ENCODE measurements at regions not wholly inside any gene's neighbourhood (a gene's known extent, or its start where the extent isn't known, plus 50 kb on each side); places are given as distances from the start of the nearest gene placed in this dataset.

DNA sequence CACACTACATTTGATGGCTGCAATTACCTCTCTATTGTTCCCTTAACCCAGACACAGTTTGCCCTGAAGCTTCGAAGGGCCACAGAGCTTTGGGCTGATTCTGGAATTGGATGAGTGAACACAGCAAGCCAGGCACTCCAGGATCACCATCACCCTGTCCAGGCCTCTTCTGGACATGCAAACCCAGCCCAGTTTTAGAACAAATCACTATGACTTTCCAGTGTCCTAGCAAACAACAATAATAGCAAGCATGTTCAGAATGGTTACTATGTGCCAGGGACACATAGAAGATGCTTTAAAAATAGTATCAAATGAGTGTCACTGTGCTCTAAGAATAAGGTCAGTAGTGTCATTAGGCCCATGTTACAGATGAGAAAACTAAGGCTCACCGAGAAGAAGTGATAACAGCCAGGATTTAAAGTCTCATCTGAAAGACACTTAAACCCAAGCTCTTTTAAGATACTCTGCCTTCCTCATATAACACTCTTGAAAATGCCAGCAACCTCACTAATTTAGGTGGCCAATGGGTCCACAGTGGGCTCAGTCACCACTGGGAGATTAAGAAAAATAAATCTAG is 191.7 kb upstream of the STK17B start:
- DNase-seq (no peak), FAIRE-seq (no peak)
- TF ChIP-seq, protein P1, sequence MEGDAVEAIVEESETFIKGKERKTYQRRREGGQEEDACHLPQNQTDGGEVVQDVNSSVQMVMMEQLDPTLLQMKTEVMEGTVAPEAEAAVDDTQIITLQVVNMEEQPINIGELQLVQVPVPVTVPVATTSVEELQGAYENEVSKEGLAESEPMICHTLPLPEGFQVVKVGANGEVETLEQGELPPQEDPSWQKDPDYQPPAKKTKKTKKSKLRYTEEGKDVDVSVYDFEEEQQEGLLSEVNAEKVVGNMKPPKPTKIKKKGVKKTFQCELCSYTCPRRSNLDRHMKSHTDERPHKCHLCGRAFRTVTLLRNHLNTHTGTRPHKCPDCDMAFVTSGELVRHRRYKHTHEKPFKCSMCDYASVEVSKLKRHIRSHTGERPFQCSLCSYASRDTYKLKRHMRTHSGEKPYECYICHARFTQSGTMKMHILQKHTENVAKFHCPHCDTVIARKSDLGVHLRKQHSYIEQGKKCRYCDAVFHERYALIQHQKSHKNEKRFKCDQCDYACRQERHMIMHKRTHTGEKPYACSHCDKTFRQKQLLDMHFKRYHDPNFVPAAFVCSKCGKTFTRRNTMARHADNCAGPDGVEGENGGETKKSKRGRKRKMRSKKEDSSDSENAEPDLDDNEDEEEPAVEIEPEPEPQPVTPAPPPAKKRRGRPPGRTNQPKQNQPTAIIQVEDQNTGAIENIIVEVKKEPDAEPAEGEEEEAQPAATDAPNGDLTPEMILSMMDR (IDR thresholded peaks at IDR 0.05; ENCODE audit: borderline replicate concordance, extremely low read depth, insufficient read depth), result no peak
- Histone ChIP-seq H3K27me3 (ENCODE audit: control insufficient read depth, insufficient read depth, low read length) (no peaks in the 10 kb centered on the region), H3K9ac (ENCODE audit: low read length in 3 of 3) (no peak overlapping the region), H3K9me3 (ENCODE audit: control insufficient read depth in 2 of 3, insufficient read depth in 1 of 3, low read length in 3 of 3) (no peaks in the 10 kb centered on the region), H3K27ac (ENCODE audit: low read depth in 2 of 2, low read length in 2 of 2) (no peak overlapping the region), H3K4me3 (ENCODE audit: low read length in 3 of 3) (no peak overlapping the region), H3K4me1 (ENCODE audit: control insufficient read depth in 2 of 3, insufficient read depth in 2 of 3, low read depth in 1 of 3, low read length in 3 of 3) (no peaks in the 10 kb centered on the region), H3K36me3 (ENCODE audit: control insufficient read depth in 2 of 3, insufficient read depth in 3 of 3, low read length in 3 of 3) (no peaks in the 10 kb centered on the region)
- intact Hi-C loops (cut with DNase I), result no loop called here

DNA sequence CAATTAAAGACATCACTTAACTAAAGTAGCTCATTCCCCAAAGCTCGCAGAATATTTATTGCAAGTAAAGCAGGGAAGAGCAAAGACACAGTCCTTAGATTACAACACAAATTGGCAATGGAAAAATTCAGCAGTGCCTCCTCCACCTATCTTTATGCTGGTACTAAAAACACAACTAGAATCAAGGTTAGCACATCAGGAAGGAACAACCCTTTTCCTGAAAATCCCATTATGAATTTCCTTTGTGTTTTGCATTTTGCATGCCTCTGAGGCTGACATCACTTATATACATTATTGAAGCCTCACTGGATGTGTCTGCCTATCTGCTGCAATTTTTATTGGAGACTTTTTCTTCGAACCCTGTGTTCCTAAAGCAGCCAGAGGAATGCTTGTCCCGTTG is 193.8 kb upstream of the STK17B start:
- intact Hi-C loops (cut with DNase I), result no loop called here
- no peaks in the 10 kb centered on the region for H3K36me3 ChIP-seq (ENCODE audit: control insufficient read depth in 2 of 3, insufficient read depth in 3 of 3, low read length in 3 of 3)
- H3K27me3 ChIP-seq (ENCODE audit: control insufficient read depth, insufficient read depth, low read length), result no peaks in the 10 kb centered on the region
- no peak overlapping the region for H3K27ac ChIP-seq (ENCODE audit: low read depth in 2 of 2, low read length in 2 of 2)
- TF ChIP-seq, protein P1 (IDR thresholded peaks at IDR 0.05; ENCODE audit: borderline replicate concordance, extremely low read depth, insufficient read depth), result no peak
- peaks cover 0 to 4% (median 0%) of the 10 kb centered on the region in 3 donors for H3K9me3 ChIP-seq (ENCODE audit: control insufficient read depth in 2 of 3, insufficient read depth in 1 of 3, low read length in 3 of 3)
- H3K4me1 ChIP-seq (ENCODE audit: control insufficient read depth in 2 of 3, insufficient read depth in 2 of 3, low read depth in 1 of 3, low read length in 3 of 3), result no peaks in the 10 kb centered on the region
- FAIRE-seq (no peak), DNase-seq (peak in 1 of 5 donors; percentile 3)
- no peak overlapping the region for H3K9ac ChIP-seq (ENCODE audit: low read length in 3 of 3)
- no peak overlapping the region for H3K4me3 ChIP-seq (ENCODE audit: low read length in 3 of 3)

DNA sequence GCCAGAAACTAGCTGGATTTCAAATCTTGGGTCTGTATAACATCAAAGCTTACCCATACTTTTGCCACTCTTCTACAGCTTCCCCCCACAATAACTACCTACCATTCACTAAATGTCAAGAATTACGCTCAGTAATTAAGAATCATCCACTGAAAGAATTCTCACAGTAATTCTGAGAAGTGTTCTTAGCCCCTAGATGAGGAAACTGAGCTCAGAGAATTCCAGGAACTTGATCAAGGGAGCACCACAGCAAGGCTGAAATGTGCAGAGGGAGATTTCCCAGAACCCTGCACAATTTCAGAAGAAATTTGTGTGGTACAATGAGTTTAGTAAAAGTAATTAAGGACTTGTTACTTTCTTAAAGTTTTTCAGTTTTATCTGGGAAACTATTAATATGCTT is 194.5 kb upstream of the STK17B start:
- H3K9me3 ChIP-seq (ENCODE audit: control insufficient read depth in 2 of 3, insufficient read depth in 1 of 3, low read length in 3 of 3), result peaks cover 0 to 4% (median 0%) of the 10 kb centered on the region in 3 donors
- TF ChIP-seq, protein P1 (IDR thresholded peaks at IDR 0.05; ENCODE audit: borderline replicate concordance, extremely low read depth, insufficient read depth), result no peak
- no peak for FAIRE-seq
- H3K4me3 ChIP-seq (ENCODE audit: low read length in 3 of 3), result no peak overlapping the region
- no peaks in the 10 kb centered on the region for H3K36me3 ChIP-seq (ENCODE audit: control insufficient read depth in 2 of 3, insufficient read depth in 3 of 3, low read length in 3 of 3)
- H3K27me3 ChIP-seq (ENCODE audit: control insufficient read depth, insufficient read depth, low read length), result no peaks in the 10 kb centered on the region
- H3K4me1 ChIP-seq (ENCODE audit: control insufficient read depth in 2 of 3, insufficient read depth in 2 of 3, low read depth in 1 of 3, low read length in 3 of 3), result no peaks in the 10 kb centered on the region
- H3K27ac ChIP-seq (ENCODE audit: low read depth in 2 of 2, low read length in 2 of 2), result no peak overlapping the region
- intact Hi-C loops (cut with DNase I), result no loop called here
- no peak overlapping the region for H3K9ac ChIP-seq (ENCODE audit: low read length in 3 of 3)
- no peak for DNase-seq

DNA sequence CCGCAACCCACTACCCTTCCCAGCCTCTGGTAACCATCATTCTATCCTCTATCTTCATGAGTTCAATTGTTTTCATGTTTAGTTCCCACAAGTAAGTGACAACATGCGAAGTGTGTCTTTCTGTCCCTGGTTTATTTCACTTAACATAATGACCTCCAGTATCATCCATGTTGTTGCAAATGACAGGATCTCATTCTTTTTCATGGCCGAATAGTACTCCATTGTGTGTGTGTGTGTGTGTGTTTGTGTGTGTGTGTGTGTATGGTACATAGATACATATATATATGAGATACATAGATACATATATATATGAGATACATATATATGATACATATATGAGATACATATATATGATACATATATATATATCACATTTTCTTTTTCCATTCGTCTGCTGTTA is 196.3 kb upstream of the STK17B start:
- no peak for FAIRE-seq

More for the DNA sequence above, 196.3 kb upstream of the STK17B start:
- no peak overlapping the region for H3K9ac ChIP-seq (ENCODE audit: low read length in 3 of 3)
- TF ChIP-seq, protein P1 (IDR thresholded peaks at IDR 0.05; ENCODE audit: borderline replicate concordance, extremely low read depth, insufficient read depth), result no peak
- no peaks in the 10 kb centered on the region for H3K4me1 ChIP-seq (ENCODE audit: control insufficient read depth in 2 of 3, insufficient read depth in 2 of 3, low read depth in 1 of 3, low read length in 3 of 3)
- H3K27me3 ChIP-seq (ENCODE audit: control insufficient read depth, insufficient read depth, low read length), result no peaks in the 10 kb centered on the region
- intact Hi-C loops (cut with DNase I), result no loop called here
- no peak overlapping the region for H3K27ac ChIP-seq (ENCODE audit: low read depth in 2 of 2, low read length in 2 of 2)
- DNase-seq, result no peak
- H3K9me3 ChIP-seq (ENCODE audit: control insufficient read depth in 2 of 3, insufficient read depth in 1 of 3, low read length in 3 of 3), result peaks cover 0 to 4% (median 0%) of the 10 kb centered on the region in 3 donors
- no peak overlapping the region for H3K4me3 ChIP-seq (ENCODE audit: low read length in 3 of 3)
- no peaks in the 10 kb centered on the region for H3K36me3 ChIP-seq (ENCODE audit: control insufficient read depth in 2 of 3, insufficient read depth in 3 of 3, low read length in 3 of 3)
